HG03039 (cell line): ENCODE measurements at regions not wholly inside any gene's neighbourhood (a gene's known extent, or its start where the extent isn't known, plus 50 kb on each side); places are given as distances from the start of the nearest gene placed in this dataset.

Experiments used
- ATAC-seq: cut with Tn5 transposase; IDR thresholded peaks from one replicate; pipeline ENCODE4 v1.9.1; 2021; ENCODE audit warnings: mild to moderate bottlenecking, moderate library complexity; ENCODE audit not compliant: unreplicated experiment

- no peak for ATAC-seq
Measured at GRCh38 chr12:126337556-126338441, 1272.6 kb downstream of the AACS start.

- ATAC-seq: no peak
Measured at GRCh38 chr12:126342866-126343265, 1277.6 kb downstream of the AACS start.

GRCh38 chr12:126343321-126343720, 1278.1 kb downstream of the AACS start:
- ATAC-seq: no peak

DNA sequence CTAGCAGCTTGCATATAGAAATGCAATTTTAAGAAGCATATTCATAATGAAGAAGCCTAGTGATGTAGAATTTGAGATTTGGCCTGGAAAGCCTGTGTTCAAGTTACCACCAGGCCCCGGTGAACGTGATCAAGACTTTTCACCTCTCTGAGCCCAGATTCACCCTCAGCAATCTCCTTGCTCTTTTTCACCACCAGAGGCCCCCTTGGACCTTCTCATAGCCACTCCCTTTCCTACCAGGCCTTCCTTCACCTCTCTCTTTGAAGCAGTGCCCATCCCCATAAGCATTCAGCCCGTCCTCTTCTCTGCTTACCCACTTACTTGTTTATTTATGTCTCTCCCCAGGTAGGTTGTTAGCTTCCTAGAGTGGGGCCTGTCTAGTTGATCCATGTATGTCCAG, 1280.9 kb downstream of the AACS start:
- ATAC-seq: no peak

DNA sequence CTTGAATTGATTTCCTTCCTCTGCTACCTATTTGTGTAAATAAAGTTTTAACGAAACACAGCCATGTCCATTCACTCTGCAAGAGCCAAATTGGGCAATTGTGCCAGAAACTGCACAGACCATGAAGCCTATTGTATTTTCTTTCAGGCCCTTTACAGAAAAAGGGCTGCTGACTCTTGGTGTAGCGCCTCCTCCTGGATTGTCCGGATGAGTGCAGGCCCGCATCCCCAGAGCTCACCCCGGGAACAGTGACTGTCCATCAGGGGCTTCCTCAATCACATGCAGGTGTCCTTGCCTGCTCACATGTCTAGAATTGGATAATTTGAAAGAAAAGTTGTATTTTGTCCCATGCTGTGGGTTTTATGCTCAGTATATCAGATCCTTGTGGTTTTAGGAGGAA, 1282.2 kb downstream of the AACS start:
- ATAC-seq: no peak

GRCh38 chr12:126349383-126349782, 1284.1 kb downstream of the AACS start:
- no peak for ATAC-seq

GRCh38 chr12:126353604-126354003, 1288.4 kb downstream of the AACS start:
- no peak for ATAC-seq

- no peak for ATAC-seq
Measured at GRCh38 chr12:126354633-126355032, 1289.4 kb downstream of the AACS start.

DNA sequence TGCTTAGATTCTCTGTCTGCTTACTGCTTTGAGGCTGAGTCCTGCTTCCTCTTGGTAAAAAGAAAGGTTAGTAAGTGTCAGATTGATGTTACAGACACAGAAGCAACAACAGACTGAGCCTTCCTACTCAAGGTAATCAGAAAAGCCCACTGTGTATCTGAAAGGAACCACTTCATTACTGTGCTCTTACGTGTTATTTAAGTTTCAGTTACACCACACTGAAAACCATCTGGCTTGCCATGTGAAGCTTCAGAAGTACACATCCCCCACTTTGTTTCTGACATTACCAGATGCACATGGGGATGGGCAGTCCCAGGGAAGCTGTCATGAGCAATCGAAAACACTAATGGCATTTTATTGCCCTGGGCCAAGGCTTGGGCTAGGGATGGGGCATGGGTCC, 1290.1 kb downstream of the AACS start:
- ATAC-seq: no peak

- no peak for ATAC-seq
Measured at GRCh38 chr12:126358806-126359205, 1293.6 kb downstream of the AACS start.

DNA sequence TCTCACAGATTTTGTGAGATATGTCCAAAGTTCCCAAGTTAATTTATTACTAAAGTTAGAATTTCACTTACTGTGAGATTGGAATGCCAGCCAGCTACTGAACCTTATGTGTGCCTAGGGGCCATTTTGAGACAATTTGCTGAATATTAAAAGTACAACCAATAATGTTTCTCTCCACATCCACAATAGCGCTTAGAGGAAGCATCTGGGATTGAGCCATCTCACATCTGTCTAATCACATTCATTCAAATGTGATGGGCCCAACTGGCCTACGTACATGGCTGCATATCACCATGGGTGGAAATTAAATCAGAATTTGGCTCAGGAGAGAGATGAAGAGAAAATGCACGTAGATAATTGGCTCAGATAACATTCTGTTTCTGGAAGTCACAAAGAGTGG, 1294.0 kb downstream of the AACS start:
- ATAC-seq: no peak

- no peak for ATAC-seq
Measured at GRCh38 chr12:126361804-126362203, 1296.6 kb downstream of the AACS start.

DNA sequence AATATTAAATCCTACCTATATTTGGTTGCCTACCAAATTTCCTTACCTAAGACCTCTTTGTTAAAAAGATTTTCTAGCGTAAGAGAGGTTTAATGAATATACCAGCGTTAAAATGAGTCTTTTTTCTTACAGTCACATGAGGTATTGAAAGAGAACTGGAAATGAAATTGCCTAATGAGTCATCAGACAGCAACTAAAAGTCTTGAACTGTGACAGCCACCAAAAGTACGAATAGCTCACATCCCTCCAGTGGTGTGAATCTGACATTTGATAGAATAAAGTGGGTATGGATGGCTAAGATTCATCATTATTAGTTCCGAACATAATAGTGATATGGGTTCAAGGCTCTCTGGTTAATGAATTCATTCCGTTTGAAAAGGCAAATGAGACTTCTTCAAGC, 1297.3 kb downstream of the AACS start:
- ATAC-seq: no peak

DNA sequence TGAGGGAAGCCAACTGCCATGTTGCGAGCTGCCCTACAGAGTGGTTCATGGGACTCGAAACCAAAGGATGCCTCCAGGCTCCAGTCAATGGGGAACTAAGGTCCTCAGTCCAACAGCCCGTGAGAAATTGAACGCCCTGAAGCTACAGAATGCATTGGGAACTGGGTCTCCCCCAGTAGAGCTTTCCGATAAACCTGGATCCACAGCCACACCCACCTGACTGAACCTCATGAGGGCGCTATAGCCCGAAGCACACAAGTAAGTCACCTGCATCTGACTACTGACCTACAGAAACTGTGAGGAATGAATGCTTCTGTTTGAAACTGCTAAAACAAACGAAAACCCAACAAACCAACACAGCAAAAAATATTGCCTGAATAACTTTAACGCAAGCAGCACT, 1297.7 kb downstream of the AACS start:
- ATAC-seq: no peak

- ATAC-seq: no peak
Measured at GRCh38 chr12:126369487-126370463, 1304.5 kb downstream of the AACS start.

DNA sequence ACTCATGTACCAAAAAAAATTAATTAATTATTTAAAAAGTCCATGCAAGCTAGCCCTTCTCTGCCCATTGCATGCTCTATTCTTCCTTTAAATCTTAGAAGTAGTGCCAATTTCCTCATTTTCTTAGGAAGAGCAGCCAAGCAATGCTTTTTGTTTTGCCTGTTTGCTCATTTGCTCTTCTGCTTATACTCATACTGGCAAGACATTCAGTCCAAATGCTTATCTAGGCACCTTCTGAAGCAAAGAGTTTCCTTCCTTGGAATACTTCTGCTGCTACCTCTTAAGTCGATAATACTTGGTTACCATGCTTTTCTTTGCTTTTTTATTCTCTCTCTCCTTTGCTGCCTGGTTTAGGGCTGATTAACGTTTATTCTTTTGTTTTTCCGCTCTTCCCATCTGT, 1318.3 kb downstream of the AACS start:
- ATAC-seq: no peak

DNA sequence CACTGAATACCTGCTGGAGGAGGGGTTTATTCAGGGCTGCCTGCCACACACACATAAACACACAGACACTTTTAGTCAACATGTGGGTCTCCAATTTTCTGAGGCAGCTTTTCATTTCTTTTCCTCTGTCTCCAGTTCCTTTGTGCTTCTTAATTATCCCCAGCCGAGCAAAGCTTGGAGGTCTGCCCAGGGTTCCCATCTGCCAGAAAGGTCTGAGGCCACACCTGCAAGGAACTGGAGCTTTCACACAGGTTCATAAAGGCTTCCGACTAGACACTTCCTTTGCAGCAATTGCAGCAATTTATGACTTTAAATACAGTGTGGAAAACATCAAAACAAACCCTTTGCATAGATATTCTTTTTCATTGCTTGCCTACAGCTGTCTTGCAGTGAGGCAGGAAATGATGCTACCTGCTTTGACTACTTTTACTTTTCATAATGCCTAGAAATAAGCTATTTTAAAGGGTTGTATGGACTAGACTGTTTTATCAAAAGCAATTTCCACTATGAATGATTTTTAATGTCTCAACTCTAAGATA, 1318.9 kb downstream of the AACS start:
- no peak for ATAC-seq

DNA sequence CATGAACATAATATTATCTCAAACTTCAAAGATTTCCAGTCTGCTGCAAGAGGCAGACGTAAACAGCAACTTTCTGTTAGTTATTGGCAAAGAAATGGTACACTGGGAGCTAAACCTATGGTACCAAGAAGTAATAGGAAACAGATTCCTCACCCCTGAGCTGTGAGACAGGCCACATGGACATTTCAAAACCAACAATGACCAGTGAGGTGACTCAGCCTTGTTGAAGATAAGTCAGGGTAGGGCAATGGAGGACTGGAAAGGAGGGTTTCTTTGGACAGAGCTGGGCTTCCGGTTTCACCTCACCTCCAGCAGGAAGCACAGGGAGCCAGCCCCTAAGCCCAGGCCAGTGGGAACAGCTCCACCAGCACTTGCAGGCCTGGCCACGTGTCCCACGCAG, 1320.5 kb downstream of the AACS start:
- no peak for ATAC-seq

- ATAC-seq: no peak
Measured at GRCh38 chr12:126389220-126389841, 1324.1 kb downstream of the AACS start.

- no peak for ATAC-seq
Measured at GRCh38 chr12:126389961-126390360, 1324.7 kb downstream of the AACS start.

DNA sequence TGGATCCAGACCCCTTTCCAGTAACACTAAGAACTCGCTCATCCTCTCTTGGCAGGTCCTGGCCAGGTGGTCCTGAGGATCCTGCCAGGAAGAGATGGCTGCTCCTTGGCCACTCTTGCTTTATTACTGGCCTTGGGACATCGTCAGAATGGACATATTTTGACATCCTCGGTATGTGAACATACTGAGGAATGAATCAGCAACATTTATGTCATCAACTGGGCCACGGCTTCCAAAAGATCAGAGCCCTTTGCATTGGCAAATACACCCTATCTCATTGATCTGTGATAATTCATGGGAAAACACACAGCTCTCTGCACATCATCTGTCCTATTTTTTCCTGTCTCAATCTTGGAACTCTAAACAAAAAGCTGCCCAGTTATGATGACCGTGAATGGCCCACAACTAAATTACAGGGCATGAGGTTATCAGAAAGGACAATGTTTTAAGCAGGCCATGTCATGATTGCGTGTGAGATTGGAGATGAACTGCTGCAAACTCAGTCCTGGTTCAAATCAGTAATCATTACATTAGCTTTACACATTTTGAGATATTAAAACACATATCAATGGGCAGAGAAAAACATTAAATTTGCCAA, 1325.8 kb downstream of the AACS start:
- no peak for ATAC-seq
